Adrenal gland (tissue), 9 donors: ENCODE measurements at regions not wholly inside any gene's neighbourhood (a gene's known extent, or its start where the extent isn't known, plus 50 kb on each side); places are given as distances from the start of the nearest gene placed in this dataset.

ENCODE experiments used
- DNase-seq, 7 donors: peaks; one replicate each; pipeline ENCODE4 v3.0.0-alpha.2; 2019 to 2020
- H3K27ac ChIP-seq, 5 donors: fragments of 200-600 bp; sonication (generic) in 4 of 5; 1 replicate in 3 of 5; 2 replicates in 2 of 5; pipeline versions ENCODE4 v1.5.1 to v1.8.0; 2016 to 2020; ENCODE audit warnings: mild to moderate bottlenecking in 1 of 5
- H3K27me3 ChIP-seq: fragments of 200-600 bp; 2 replicates; pipeline ENCODE4 v1.8.0; 2021
- H3K36me3 ChIP-seq, 2 donors: fragments of 200-600 bp; replicated peaks in 1 of 2; 1 replicate in 1 of 2; 2 replicates in 1 of 2; pipeline versions ENCODE4 v1.5.1 to v1.8.0; 2018 to 2022
- H3K4me1 ChIP-seq, 2 donors: fragments of 200-600 bp; replicated peaks in 1 of 2; 1 replicate in 1 of 2; 2 replicates in 1 of 2; pipeline versions ENCODE4 v1.5.1 to v1.8.0; 2018 to 2021
- H3K4me3 ChIP-seq, 4 donors: fragments of 200-600 bp; sonication (generic) in 3 of 4; one replicate each; pipeline ENCODE4 v1.5.1; 2016 to 2018
- H3K9me3 ChIP-seq, 3 donors: fragments of 200-600 bp; sonication (generic) in 1 of 3; replicated peaks in 1 of 3; 1 replicate in 2 of 3; 2 replicates in 1 of 3; pipeline versions ENCODE4 v1.5.1 to v1.8.0; 2016 to 2021
- CTCF ChIP-seq, 6 experiments: fragments of 450-650 bp in 4 of 6; fragments of 200-600 bp in 2 of 6; sonication (generic) in 1 of 6; IDR thresholded peaks; 1 replicate in 5 of 6; 2 replicates in 1 of 6; pipeline versions ENCODE4 v1.5.1 to v1.8.0; 2016 to 2021; ENCODE audit warnings: antibody characterized with exemption in 6 of 6, mild to moderate bottlenecking in 2 of 6, moderate library complexity in 1 of 6
- POLR2A ChIP-seq, 2 donors: fragments of 450-650 bp; IDR thresholded peaks; one replicate each; pipeline ENCODE4 v1.6.1; 2017; ENCODE audit warnings: antibody characterized with exemption in 2 of 2, mild to moderate bottlenecking in 2 of 2, moderate library complexity in 1 of 2
- WGBS, 4 donors: extraction: QIAGEN DNeasy Blood & Tissue Kit in 2 of 4; methylation state at CpG; one replicate each; pipeline versions ENCODE4 v1.1.5 to v1.1.7; 2013 to 2017; 5-methylcytosine and 5-hydroxymethylcytosine counted together
- intact Hi-C, 2 donors: fragments of 100-400 bp; cut with DNase I; formaldehyde crosslinking; loops; one replicate each; pipeline versions ENCODE4 v1.14.1 to v1.15.0; 2022 to 2023
- donor health status: healthy with polysubstance abuse.
- donor health status: Bipolar disorder and iron deficiency.
- donor health status: DM: yes; HTN: yes; CAD: no.
- donor health status: DM: no; HTN: no; CAD: no.
- donor health status: DM: no; HTN: no; CAD: no.

GRCh38 chr1:188314557-188315137, 1485.9 kb downstream of the PLA2G4A start:
- TF ChIP-seq POLR2A (IDR thresholded peaks at IDR 0.05) (no peak), CTCF (IDR thresholded peaks at IDR 0.05) (no peak)
- H3K36me3 ChIP-seq, result no peaks in the 10 kb centered on the region
- no peak overlapping the region for H3K27ac ChIP-seq
- H3K4me1 ChIP-seq, result no peaks in the 10 kb centered on the region
- intact Hi-C loops, result no loop called here
- H3K9me3 ChIP-seq, result no peaks in the 10 kb centered on the region
- no peak for DNase-seq
- no peaks in the 10 kb centered on the region for H3K27me3 ChIP-seq
- no peak overlapping the region for H3K4me3 ChIP-seq

DNA sequence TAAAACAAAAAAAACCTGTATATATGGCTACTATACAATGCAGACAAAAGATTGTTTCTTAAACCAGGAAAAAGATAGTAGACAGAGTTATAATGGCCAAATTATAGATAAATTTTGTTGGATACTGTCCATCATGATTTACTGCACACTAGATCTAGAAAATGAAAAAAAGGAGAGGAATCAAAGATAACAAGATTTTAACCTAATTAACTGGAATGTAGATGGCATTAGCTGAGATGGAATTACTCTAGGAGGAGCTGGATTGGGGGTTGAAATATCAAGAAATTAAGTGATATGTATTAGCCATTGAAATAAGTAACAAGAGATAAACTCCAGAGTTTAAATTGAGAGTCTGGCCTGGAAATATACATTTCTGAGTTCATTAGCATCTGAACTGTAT, 1489.1 kb downstream of the PLA2G4A start:
- intact Hi-C loops, result no loop called here

DNA sequence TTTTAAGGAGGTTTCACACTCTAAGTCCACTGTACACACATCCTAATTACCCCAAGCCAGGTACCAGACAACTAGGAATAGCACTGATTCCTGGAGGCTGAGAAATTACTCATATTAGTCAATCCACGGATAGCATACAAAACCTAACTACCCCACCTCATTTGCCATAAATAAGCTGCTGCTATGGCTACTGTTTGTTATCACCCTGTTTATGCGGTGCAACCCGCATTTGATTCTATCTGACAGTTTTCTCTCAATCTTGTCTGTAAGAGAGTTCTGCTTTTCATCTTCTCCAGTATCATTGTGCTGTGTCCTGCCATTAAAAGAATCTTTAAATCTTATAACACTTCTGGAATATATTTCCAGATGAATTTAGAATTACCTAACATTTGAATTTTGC, 1496.5 kb downstream of the PLA2G4A start:
- H3K27me3 ChIP-seq, result no peaks in the 10 kb centered on the region

More for the DNA sequence above, 1489.1 kb downstream of the PLA2G4A start:
- Histone ChIP-seq H3K36me3 (no peaks in the 10 kb centered on the region), H3K4me3 (no peak overlapping the region), H3K27me3 (no peaks in the 10 kb centered on the region), H3K27ac (no peak overlapping the region), H3K4me1 (no peaks in the 10 kb centered on the region), H3K9me3 (no peaks in the 10 kb centered on the region)
- no peak for TF ChIP-seq POLR2A (IDR thresholded peaks at IDR 0.05)
- TF ChIP-seq CTCF (IDR thresholded peaks at IDR 0.05), result no peak
- no peak for DNase-seq

DNA sequence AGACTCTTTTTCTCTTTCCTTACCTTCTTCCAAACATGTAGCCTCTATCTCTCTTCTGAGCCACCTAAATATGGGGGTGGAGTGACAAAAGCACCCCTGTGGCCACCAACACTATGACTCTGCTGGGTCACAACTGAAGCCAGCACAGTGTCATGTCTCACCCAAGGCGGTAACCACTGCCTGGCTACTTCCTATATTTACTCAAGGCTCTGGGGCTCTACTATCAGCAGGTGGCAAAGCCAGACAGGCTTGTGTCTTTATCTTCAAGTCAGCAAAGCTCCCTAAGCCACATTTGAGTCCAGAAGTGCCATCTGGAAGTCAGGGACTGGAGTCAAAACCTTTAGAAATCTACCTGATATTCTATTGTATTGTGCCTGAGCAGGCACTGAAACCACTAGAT, 1515.2 kb downstream of the PLA2G4A start:
- DNase-seq, result no peak
- Histone ChIP-seq H3K4me1 (no peaks in the 10 kb centered on the region), H3K27ac (no peak overlapping the region), H3K36me3 (no peaks in the 10 kb centered on the region), H3K27me3 (no peaks in the 10 kb centered on the region), H3K9me3 (no peaks in the 10 kb centered on the region), H3K4me3 (no peak overlapping the region)
- 84 to 86% (median 85%) methylated on average over 1 of the region's 1 CpG for WGBS, 4 donors
- TF ChIP-seq CTCF (IDR thresholded peaks at IDR 0.05), result no peak
- no peak for TF ChIP-seq POLR2A (IDR thresholded peaks at IDR 0.05)
- intact Hi-C loops, result no loop called here

More for the DNA sequence above, 1496.5 kb downstream of the PLA2G4A start:
- H3K9me3 ChIP-seq, result no peaks in the 10 kb centered on the region
- H3K36me3 ChIP-seq, result no peaks in the 10 kb centered on the region
- TF ChIP-seq POLR2A (IDR thresholded peaks at IDR 0.05), result no peak
- no peak for TF ChIP-seq CTCF (IDR thresholded peaks at IDR 0.05)
- no peak for DNase-seq
- H3K27ac ChIP-seq, result no peak overlapping the region
- 81 to 89% (median 86%) methylated on average over 3 of the region's 3 CpGs for WGBS, 4 donors
- H3K4me3 ChIP-seq, result no peak overlapping the region
- intact Hi-C loops, result no loop called here
- no peaks in the 10 kb centered on the region for H3K4me1 ChIP-seq
